ENCODE measurements at regions not wholly inside any gene's neighbourhood (a gene's known extent, or its start where the extent isn't known, plus 50 kb on each side); places are given as distances from the start of the nearest gene placed in this dataset.

- TF ChIP-seq CTCF (IDR thresholded peaks at IDR 0.05) (no peak), POLR2A (IDR thresholded peaks at IDR 0.05) (no peak)
These were observed 79.9 kb upstream of the ZBTB20 start for GRCh38 chr3:115226844-115227445.

Measured in heart left ventricle (tissue), 13 donors.